ENCODE measurements at regions not wholly inside any gene's neighbourhood (a gene's known extent, or its start where the extent isn't known, plus 50 kb on each side); places are given as distances from the start of the nearest gene placed in this dataset.
A peak's percentile ranks its signal among the peaks of the same experiment; 100 is the strongest.
"Not testable (repeated sequence)": the region's sequence is repeated elsewhere in the genome, so short reads cannot be mapped to it uniquely, and the experiment has no call there.

GRCh38 chr2:58769111-58769863 is 528.2 kb upstream of the FANCL start:
- DNase-seq = no peak

GRCh38 chr2:58768715-58769080 is 527.6 kb upstream of the FANCL start:
- DNase-seq = no peak
- no peak for ATAC-seq

More at GRCh38 chr2:58769111-58769863, 528.2 kb upstream of the FANCL start:
- ATAC-seq = no peak

- DNase-seq (no peak), ATAC-seq (no peak)
Observed at GRCh38 chr2:58767828-58768714, 526.9 kb upstream of the FANCL start.

- DNase-seq = no peak
- ATAC-seq = no peak
Observed at GRCh38 chr2:58764338-58765104, 523.4 kb upstream of the FANCL start.

- DNase-seq (peak; percentile 25), ATAC-seq (peak; percentile 52)
Observed at GRCh38 chr2:58762176-58762781, 521.2 kb upstream of the FANCL start.

GRCh38 chr2:58757971-58758370 is 516.8 kb upstream of the FANCL start:
- no peak for DNase-seq
- no peak for ATAC-seq

- ATAC-seq = no peak
- no peak for DNase-seq
Observed at GRCh38 chr2:58756336-58756735, 515.2 kb upstream of the FANCL start.

- not testable (repeated sequence) for ATAC-seq, DNase-seq
Observed at GRCh38 chr2:58752507-58752906, 511.4 kb upstream of the FANCL start.

- ATAC-seq, DNase-seq: not testable (repeated sequence)
Observed at GRCh38 chr2:58751676-58752075, 510.6 kb upstream of the FANCL start.

- DNase-seq = no peak
- ATAC-seq = no peak
Observed at GRCh38 chr2:58749041-58749440, 507.9 kb upstream of the FANCL start.

GRCh38 chr2:58745334-58745733 is 504.2 kb upstream of the FANCL start:
- not testable (repeated sequence) for ATAC-seq, DNase-seq

- DNase-seq (no peak), ATAC-seq (no peak)
Observed at GRCh38 chr2:58740426-58740825, 499.3 kb upstream of the FANCL start.

- no peak for ATAC-seq
- DNase-seq = no peak
Observed at GRCh38 chr2:58739033-58739432, 497.9 kb upstream of the FANCL start.

- ATAC-seq (no peak), DNase-seq (no peak)
Observed at GRCh38 chr2:58734365-58734764, 493.2 kb upstream of the FANCL start.

GRCh38 chr2:58732999-58733398 is 491.9 kb upstream of the FANCL start:
- ATAC-seq = no peak

GRCh38 chr2:58731488-58731869 is 490.4 kb upstream of the FANCL start:
- ATAC-seq (no peak), DNase-seq (no peak)

More at GRCh38 chr2:58732999-58733398, 491.9 kb upstream of the FANCL start:
- no peak for DNase-seq

GRCh38 chr2:58730764-58731487 is 489.8 kb upstream of the FANCL start:
- DNase-seq (no peak), ATAC-seq (no peak)

GRCh38 chr2:58727981-58728656 is 487.0 kb upstream of the FANCL start:
- ATAC-seq (no peak), DNase-seq (no peak)

GRCh38 chr2:58721912-58722591 is 480.9 kb upstream of the FANCL start:
- ATAC-seq (no peak), DNase-seq (no peak)

Measured in stimulated activated naive CD8-positive, alpha-beta T cell treated with anti-CD3 and anti-CD28 coated beads, Interleukin-15, Interleukin-2, amounts not matched to agents 100 U/mL and 50 U/mL, for 24 hours (primary cell).